H1 (cell line): ENCODE measurements at regions not wholly inside any gene's neighbourhood (a gene's known extent, or its start where the extent isn't known, plus 50 kb on each side); places are given as distances from the start of the nearest gene placed in this dataset.
"Not testable (repeated sequence)": the region's sequence is repeated elsewhere in the genome, so short reads cannot be mapped to it uniquely, and the experiment has no call there.

Source experiments
- MAFK ChIP-seq: IDR thresholded peaks from 2 replicates; pipeline ENCODE4 v1.6.1; 2012; ENCODE audit warnings: low read depth, mild to moderate bottlenecking, improper control_type of control experiment, low read length
- RAD21 ChIP-seq, 2 experiments: IDR thresholded peaks in 1 of 2; conservative IDR thresholded peaks in 1 of 2; 2 replicates each; pipeline ENCODE4 v1.6.1; 2011; ENCODE audit warnings: low read depth in 2 of 2, low read length in 2 of 2, improper control_type of control experiment in 1 of 2, inconsistent platforms in 1 of 2, mild to moderate bottlenecking in 1 of 2, moderate library complexity in 1 of 2
- ZNF274 ChIP-seq: IDR thresholded peaks from 2 replicates; pipeline ENCODE4 v1.7.0; 2012; ENCODE audit warnings: low read length, borderline replicate concordance; ENCODE audit errors: extremely low read depth

GRCh38 chr17:20840987-20841865, 201.6 kb downstream of the USP22 start:
- not testable (repeated sequence) for TF ChIP-seq MAFK; ZNF274; RAD21 (IDR thresholded peaks at IDR 0.05 in 1 of 2, conservative IDR thresholded peaks at IDR 0.05 in 1 of 2; ENCODE audit: low read depth in 2 of 2, low read length in 2 of 2)
